GM12878 (cell line): ENCODE measurements at regions not wholly inside any gene's neighbourhood (a gene's known extent, or its start where the extent isn't known, plus 50 kb on each side); places are given as distances from the start of the nearest gene placed in this dataset.

Experiments used
- CEBPZ ChIP-seq: fragments of 150-350 bp; IDR thresholded peaks from 2 replicates; pipeline ENCODE4 v1.6.1; 2016; ENCODE audit warnings: low read depth, low read length
- CTCF ChIP-seq, 3 experiments: IDR thresholded peaks in 2 of 3; conservative IDR thresholded peaks in 1 of 3; 2 replicates each; pipeline ENCODE4 v1.5.1; 2011; ENCODE audit warnings: low read depth in 3 of 3, low read length in 3 of 3, mild to moderate bottlenecking in 3 of 3, control low read depth in 2 of 3, moderate library complexity in 2 of 3, inconsistent platforms in 1 of 3, mixed read lengths in 1 of 3; ENCODE audit not compliant: control insufficient read depth in 2 of 3, insufficient read depth in 1 of 3; ENCODE audit errors: extremely low read depth in 1 of 3
- POLR2A ChIP-seq: IDR thresholded peaks from 2 replicates; pipeline ENCODE4 v1.6.1; 2011; ENCODE audit warnings: low read depth, mild to moderate bottlenecking, low read length
- RCOR1 ChIP-seq: conservative IDR thresholded peaks from 2 replicates; pipeline ENCODE4 v1.6.1; 2012; ENCODE audit warnings: low read depth, low read length, improper control_type of control experiment
- ZNF217 ChIP-seq: fragments of 450-650 bp; IDR thresholded peaks from 2 replicates; pipeline ENCODE4 v1.6.1; 2017; ENCODE audit warnings: antibody characterized with exemption, mild to moderate bottlenecking

DNA sequence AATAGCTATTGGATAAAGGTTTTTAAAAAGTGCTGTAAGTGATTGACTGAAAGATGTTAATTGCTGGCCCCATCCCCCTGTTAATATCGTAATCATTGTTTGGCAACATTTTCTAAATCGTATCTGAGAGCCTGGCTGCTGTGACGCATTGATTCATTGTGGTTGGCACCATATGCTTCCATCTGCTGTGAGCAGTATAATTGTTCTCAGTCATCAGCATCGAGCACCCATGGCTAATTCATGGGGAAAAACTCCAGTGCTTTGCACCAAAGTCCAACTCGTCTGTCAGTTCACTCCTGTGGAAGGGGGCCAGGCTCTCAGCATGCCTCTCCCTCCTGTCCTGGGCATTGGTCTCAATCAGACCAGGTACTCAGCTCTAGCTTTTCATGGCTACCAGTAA is 205.2 kb downstream of the STK31 start:
- TF ChIP-seq POLR2A, result no peak
- no peak for TF ChIP-seq ZNF217
- TF ChIP-seq RCOR1, result no peak
- TF ChIP-seq CEBPZ, result no peak
- no peak for TF ChIP-seq CTCF (IDR thresholded peaks at IDR 0.05 in 2 of 3, conservative IDR thresholded peaks at IDR 0.05 in 1 of 3; ENCODE audit: control insufficient read depth in 2 of 3, extremely low read depth in 1 of 3, insufficient read depth in 1 of 3, low read depth in 3 of 3, low read length in 3 of 3)
